ENCODE measurements at regions not wholly inside any gene's neighbourhood (a gene's known extent, or its start where the extent isn't known, plus 50 kb on each side); places are given as distances from the start of the nearest gene placed in this dataset.

GRCh38 chr11:134719397-134719796, 307.4 kb upstream of the B3GAT1 start:
- Histone ChIP-seq H3K4me3 (no peak overlapping the region), H3K4me1 (ENCODE audit: insufficient read depth) (no peaks in the 10 kb centered on the region), H3K27ac (no peak overlapping the region), H3K36me3 (no peaks in the 10 kb centered on the region), H3K27me3 (no peaks in the 10 kb centered on the region), H3K9me3 (no peaks in the 10 kb centered on the region)
- 86 to 94% (median 89%) methylated on average over 5 of the region's 5 CpGs for WGBS, 3 donors
- TF ChIP-seq CTCF (IDR thresholded peaks at IDR 0.05) (no peak), EP300 (IDR thresholded peaks at IDR 0.05) (no peak), POLR2A (IDR thresholded peaks at IDR 0.05) (no peak)
- DNase-seq, result no peak
- intact Hi-C loops (cut with DNase I), result no loop called here

GRCh38 chr11:134716582-134716981, 304.5 kb upstream of the B3GAT1 start:
- intact Hi-C loops (cut with DNase I), result no loop called here
- Histone ChIP-seq H3K27me3 (no peaks in the 10 kb centered on the region), H3K36me3 (no peaks in the 10 kb centered on the region), H3K4me3 (no peak overlapping the region), H3K9me3 (no peaks in the 10 kb centered on the region), H3K4me1 (ENCODE audit: insufficient read depth) (no peaks in the 10 kb centered on the region), H3K27ac (no peak overlapping the region)
- DNase-seq, result no peak
- 40 to 60% (median 45%) methylated on average over 4 of the region's 4 CpGs for WGBS, 3 donors
- no peak for TF ChIP-seq CTCF (IDR thresholded peaks at IDR 0.05)
- no peak for TF ChIP-seq EP300 (IDR thresholded peaks at IDR 0.05)
- no peak for TF ChIP-seq POLR2A (IDR thresholded peaks at IDR 0.05)

- intact Hi-C loops (cut with DNase I), result no loop called here
- TF ChIP-seq EP300 (IDR thresholded peaks at IDR 0.05) (no peak), POLR2A (IDR thresholded peaks at IDR 0.05) (no peak), CTCF (IDR thresholded peaks at IDR 0.05) (no peak)
- WGBS, 3 donors, result 23 to 44% (median 28%) methylated on average over 10 of the region's 10 CpGs
- H3K27ac ChIP-seq, result no peak overlapping the region
- DNase-seq, result no peak
- no peaks in the 10 kb centered on the region for H3K36me3 ChIP-seq
- no peak overlapping the region for H3K4me3 ChIP-seq
- H3K4me1 ChIP-seq (ENCODE audit: insufficient read depth), result no peaks in the 10 kb centered on the region
- no peaks in the 10 kb centered on the region for H3K9me3 ChIP-seq
- H3K27me3 ChIP-seq, result no peaks in the 10 kb centered on the region
These were observed 302.1 kb upstream of the B3GAT1 start for GRCh38 chr11:134714021-134714656.

- no peak for TF ChIP-seq CTCF (IDR thresholded peaks at IDR 0.05)
- TF ChIP-seq POLR2A (IDR thresholded peaks at IDR 0.05), result no peak
- TF ChIP-seq EP300 (IDR thresholded peaks at IDR 0.05), result no peak
- Histone ChIP-seq H3K27me3 (no peaks in the 10 kb centered on the region), H3K4me3 (no peak overlapping the region), H3K9me3 (no peaks in the 10 kb centered on the region), H3K27ac (no peak overlapping the region), H3K36me3 (no peaks in the 10 kb centered on the region), H3K4me1 (ENCODE audit: insufficient read depth) (no peaks in the 10 kb centered on the region)
- intact Hi-C loops (cut with DNase I), result no loop called here
- WGBS, 3 donors, result 83 to 87% (median 86%) methylated on average over 45 to 47 of the region's 47 CpGs
- DNase-seq, result no peak
These were observed 300.4 kb upstream of the B3GAT1 start for GRCh38 chr11:134712228-134713145.
